HG03039 (cell line): ENCODE measurements at regions not wholly inside any gene's neighbourhood (a gene's known extent, or its start where the extent isn't known, plus 50 kb on each side); places are given as distances from the start of the nearest gene placed in this dataset.
"Not testable (repeated sequence)": the region's sequence is repeated elsewhere in the genome, so short reads cannot be mapped to it uniquely, and the experiment has no call there.

Experiments used
- ATAC-seq: cut with Tn5 transposase; IDR thresholded peaks from one replicate; pipeline ENCODE4 v1.9.1; 2021; ENCODE audit warnings: mild to moderate bottlenecking, moderate library complexity; ENCODE audit not compliant: unreplicated experiment

- no peak for ATAC-seq
Observed at GRCh38 chr7:97373736-97374135, 256.2 kb downstream of the SDHAF3 start.

- ATAC-seq = no peak
Observed at GRCh38 chr7:97377713-97378112, 260.2 kb downstream of the SDHAF3 start.

GRCh38 chr7:97381815-97382554 lies 264.5 kb downstream of the SDHAF3 start:
- no peak for ATAC-seq

- no peak for ATAC-seq
Observed at GRCh38 chr7:97390052-97390451, 272.6 kb downstream of the SDHAF3 start.

- ATAC-seq = no peak
Observed at GRCh38 chr7:97390915-97391593, 273.6 kb downstream of the SDHAF3 start.

- no peak for ATAC-seq
Observed at GRCh38 chr7:97401398-97401797, 283.9 kb downstream of the SDHAF3 start.

GRCh38 chr7:97405835-97406234 lies 288.3 kb downstream of the SDHAF3 start:
- ATAC-seq = no peak

- ATAC-seq = no peak
Observed at GRCh38 chr7:97407106-97407505, 289.6 kb downstream of the SDHAF3 start.

- ATAC-seq = no peak
Observed at GRCh38 chr7:97409346-97409745, 291.8 kb downstream of the SDHAF3 start.

- no peak for ATAC-seq
Observed at GRCh38 chr7:97418312-97418711, 300.8 kb downstream of the SDHAF3 start.

- no peak for ATAC-seq
Observed at GRCh38 chr7:97419898-97420297, 302.4 kb downstream of the SDHAF3 start.

- no peak for ATAC-seq
Observed at GRCh38 chr7:97421307-97421930, 303.9 kb downstream of the SDHAF3 start.

GRCh38 chr7:97422046-97422445 lies 304.5 kb downstream of the SDHAF3 start:
- ATAC-seq = no peak

GRCh38 chr7:97430006-97430405 lies 301.9 kb upstream of the TAC1 start:
- ATAC-seq = no peak

- no peak for ATAC-seq
Observed at GRCh38 chr7:97439637-97440214, 292.2 kb upstream of the TAC1 start.

- no peak for ATAC-seq
Observed at GRCh38 chr7:97446361-97446760, 285.5 kb upstream of the TAC1 start.

- not testable (repeated sequence) for ATAC-seq
Observed at GRCh38 chr7:97449448-97449847, 282.4 kb upstream of the TAC1 start.

GRCh38 chr7:97450516-97450915 lies 281.4 kb upstream of the TAC1 start:
- no peak for ATAC-seq

GRCh38 chr7:97454636-97455035 lies 277.2 kb upstream of the TAC1 start:
- ATAC-seq = no peak

- ATAC-seq = no peak
Observed at GRCh38 chr7:97457054-97457453, 274.8 kb upstream of the TAC1 start.

- no peak for ATAC-seq
Observed at GRCh38 chr7:97460433-97460832, 271.5 kb upstream of the TAC1 start.

- no peak for ATAC-seq
Observed at GRCh38 chr7:97461596-97461995, 270.3 kb upstream of the TAC1 start.
